Ishikawa (cell line): ENCODE measurements at regions not wholly inside any gene's neighbourhood (a gene's known extent, or its start where the extent isn't known, plus 50 kb on each side); places are given as distances from the start of the nearest gene placed in this dataset.

Experiments used
- NFIC ChIP-seq: IDR thresholded peaks from 2 replicates; pipeline ENCODE4 v1.6.1; 2012
- RAD21 ChIP-seq: IDR thresholded peaks from 2 replicates; pipeline ENCODE4 v1.6.1; 2012; ENCODE audit warnings: low read depth
- TAF1 ChIP-seq: IDR thresholded peaks from 2 replicates; pipeline ENCODE4 v1.6.1; 2012; ENCODE audit warnings: low read depth, mild to moderate bottlenecking
- TF ChIP-seq, protein P1 (sequence below): IDR thresholded peaks from 2 replicates; pipeline ENCODE4 v1.6.1; 2012
- TF ChIP-seq, protein P2 (sequence below): IDR thresholded peaks from 2 replicates; pipeline ENCODE4 v1.6.1; 2012; ENCODE audit warnings: low read depth, mild to moderate bottlenecking

GRCh38 chr1:96222701-96223100 is 498.9 kb upstream of the PTBP2 start:
- TF ChIP-seq TAF1 (no peak), NFIC (no peak), RAD21 (no peak)
- TF ChIP-seq, protein P1, sequence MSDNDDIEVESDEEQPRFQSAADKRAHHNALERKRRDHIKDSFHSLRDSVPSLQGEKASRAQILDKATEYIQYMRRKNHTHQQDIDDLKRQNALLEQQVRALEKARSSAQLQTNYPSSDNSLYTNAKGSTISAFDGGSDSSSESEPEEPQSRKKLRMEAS = no peak
- TF ChIP-seq, protein P2, sequence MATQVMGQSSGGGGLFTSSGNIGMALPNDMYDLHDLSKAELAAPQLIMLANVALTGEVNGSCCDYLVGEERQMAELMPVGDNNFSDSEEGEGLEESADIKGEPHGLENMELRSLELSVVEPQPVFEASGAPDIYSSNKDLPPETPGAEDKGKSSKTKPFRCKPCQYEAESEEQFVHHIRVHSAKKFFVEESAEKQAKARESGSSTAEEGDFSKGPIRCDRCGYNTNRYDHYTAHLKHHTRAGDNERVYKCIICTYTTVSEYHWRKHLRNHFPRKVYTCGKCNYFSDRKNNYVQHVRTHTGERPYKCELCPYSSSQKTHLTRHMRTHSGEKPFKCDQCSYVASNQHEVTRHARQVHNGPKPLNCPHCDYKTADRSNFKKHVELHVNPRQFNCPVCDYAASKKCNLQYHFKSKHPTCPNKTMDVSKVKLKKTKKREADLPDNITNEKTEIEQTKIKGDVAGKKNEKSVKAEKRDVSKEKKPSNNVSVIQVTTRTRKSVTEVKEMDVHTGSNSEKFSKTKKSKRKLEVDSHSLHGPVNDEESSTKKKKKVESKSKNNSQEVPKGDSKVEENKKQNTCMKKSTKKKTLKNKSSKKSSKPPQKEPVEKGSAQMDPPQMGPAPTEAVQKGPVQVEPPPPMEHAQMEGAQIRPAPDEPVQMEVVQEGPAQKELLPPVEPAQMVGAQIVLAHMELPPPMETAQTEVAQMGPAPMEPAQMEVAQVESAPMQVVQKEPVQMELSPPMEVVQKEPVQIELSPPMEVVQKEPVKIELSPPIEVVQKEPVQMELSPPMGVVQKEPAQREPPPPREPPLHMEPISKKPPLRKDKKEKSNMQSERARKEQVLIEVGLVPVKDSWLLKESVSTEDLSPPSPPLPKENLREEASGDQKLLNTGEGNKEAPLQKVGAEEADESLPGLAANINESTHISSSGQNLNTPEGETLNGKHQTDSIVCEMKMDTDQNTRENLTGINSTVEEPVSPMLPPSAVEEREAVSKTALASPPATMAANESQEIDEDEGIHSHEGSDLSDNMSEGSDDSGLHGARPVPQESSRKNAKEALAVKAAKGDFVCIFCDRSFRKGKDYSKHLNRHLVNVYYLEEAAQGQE = no peak
